PC-9 (cell line): ENCODE measurements at regions not wholly inside any gene's neighbourhood (a gene's known extent, or its start where the extent isn't known, plus 50 kb on each side); places are given as distances from the start of the nearest gene placed in this dataset.
"Not testable (repeated sequence)": the region's sequence is repeated elsewhere in the genome, so short reads cannot be mapped to it uniquely, and the experiment has no call there.

ENCODE experiments used
- CTCF ChIP-seq: fragments of 200-600 bp; sonication (generic); conservative IDR thresholded peaks from 2 replicates; pipeline ENCODE4 v1.6.1; 2017; ENCODE audit warnings: mixed run types, antibody characterized with exemption, mild to moderate bottlenecking, moderate library complexity
- EZH2 ChIP-seq: fragments of 200-600 bp; sonication (generic); IDR thresholded peaks from 2 replicates; pipeline ENCODE4 v1.8.0; 2017; ENCODE audit warnings: antibody characterized with exemption, low read depth

- TF ChIP-seq CTCF, EZH2: not testable (repeated sequence)
These were observed 176.1 kb downstream of the RTP5 start for GRCh38 chr2:242045596-242046144.
